D721Med (cell line): ENCODE measurements at regions not wholly inside any gene's neighbourhood (a gene's known extent, or its start where the extent isn't known, plus 50 kb on each side); places are given as distances from the start of the nearest gene placed in this dataset.
"Not testable (repeated sequence)": the region's sequence is repeated elsewhere in the genome, so short reads cannot be mapped to it uniquely, and the experiment has no call there.

ENCODE experiments used
- DNase-seq: peaks from one replicate; pipeline ENCODE4 v3.0.0; 2011; ENCODE audit warnings: low spot score; ENCODE audit not compliant: insufficient read length
- FAIRE-seq: peaks from 2 replicates; lab custom pipeline; 2011; peaks lifted over from hg19 to GRCh38; lab: Jason Lieb, UNC
- CTCF ChIP-seq: IDR thresholded peaks from 2 replicates; pipeline ENCODE4 v1.5.1; 2012; ENCODE audit warnings: mild to moderate bottlenecking, control low read depth; ENCODE audit not compliant: insufficient read depth; ENCODE audit errors: missing control alignments

- FAIRE-seq (no peak), DNase-seq (no peak)
- no peak for TF ChIP-seq CTCF
Observed at GRCh38 chr16:59459806-59460205, 725.7 kb upstream of the GOT2 start.

DNA sequence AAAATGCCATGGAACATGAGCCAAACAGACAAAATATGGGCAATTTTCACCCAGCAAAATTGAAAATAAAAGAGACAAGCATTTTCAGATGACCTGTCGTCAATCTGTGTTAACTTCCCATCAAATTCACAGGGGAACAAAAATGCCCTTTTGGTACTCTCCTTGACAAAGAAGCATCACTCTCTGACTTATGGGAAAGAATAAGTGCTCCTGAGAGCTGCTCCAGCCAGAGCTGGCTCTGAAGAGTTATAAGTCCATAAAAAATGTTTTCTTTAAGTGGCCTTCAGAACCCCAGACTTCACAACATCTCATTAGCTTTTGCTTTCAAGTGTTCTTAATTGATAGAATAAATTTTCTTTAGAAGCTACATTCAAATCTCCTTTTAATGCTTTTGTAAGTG is 721.4 kb upstream of the GOT2 start:
- FAIRE-seq (no peak), DNase-seq (no peak)
- TF ChIP-seq CTCF = no peak

- DNase-seq, FAIRE-seq: not testable (repeated sequence)
Observed at GRCh38 chr16:59450513-59450912, 716.4 kb upstream of the GOT2 start.

DNA sequence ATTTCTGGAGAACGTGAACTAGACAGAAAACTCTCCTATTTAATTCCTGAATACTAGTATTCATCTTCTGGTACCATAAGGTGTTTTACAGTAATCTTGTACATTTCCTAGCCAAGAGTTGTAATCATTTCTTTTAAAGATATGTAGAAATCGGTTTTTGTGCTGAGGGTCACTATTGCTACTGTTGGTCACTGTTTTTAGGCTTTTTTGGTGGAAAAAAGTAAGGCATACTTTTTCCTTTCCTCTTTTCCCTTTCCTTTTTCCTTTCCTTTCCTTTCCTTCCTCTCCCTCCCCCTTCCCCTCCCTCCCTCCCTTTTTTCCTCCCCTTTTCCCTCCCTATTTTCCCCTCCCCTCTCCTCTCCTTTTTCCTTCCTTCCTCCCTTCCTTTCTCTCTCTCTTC is 706.4 kb upstream of the GOT2 start:
- FAIRE-seq = no peak
- no peak for DNase-seq
- TF ChIP-seq CTCF = no peak

GRCh38 chr16:59432896-59433295 is 698.8 kb upstream of the GOT2 start:
- DNase-seq = no peak
- no peak for TF ChIP-seq CTCF
- FAIRE-seq = no peak

DNA sequence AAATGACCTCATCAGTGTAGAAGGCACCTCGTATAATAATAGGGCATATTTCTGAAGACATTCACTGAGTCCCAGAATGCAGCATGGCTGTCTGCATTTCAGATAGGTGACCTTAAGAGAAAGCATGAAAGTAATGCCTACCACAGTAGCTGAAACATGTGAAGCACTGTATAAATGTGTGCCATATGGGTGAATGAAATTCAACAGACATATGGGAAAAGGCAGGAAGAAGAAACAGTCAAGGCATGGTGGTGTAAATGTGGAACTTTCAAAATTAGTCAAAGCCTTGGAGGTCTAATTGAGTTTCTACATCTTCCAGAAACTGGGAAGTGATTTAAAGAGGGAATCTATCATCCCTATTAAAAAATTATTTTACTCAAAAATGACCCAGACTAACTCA is 698.2 kb upstream of the GOT2 start:
- FAIRE-seq = no peak
- no peak for TF ChIP-seq CTCF
- no peak for DNase-seq

DNA sequence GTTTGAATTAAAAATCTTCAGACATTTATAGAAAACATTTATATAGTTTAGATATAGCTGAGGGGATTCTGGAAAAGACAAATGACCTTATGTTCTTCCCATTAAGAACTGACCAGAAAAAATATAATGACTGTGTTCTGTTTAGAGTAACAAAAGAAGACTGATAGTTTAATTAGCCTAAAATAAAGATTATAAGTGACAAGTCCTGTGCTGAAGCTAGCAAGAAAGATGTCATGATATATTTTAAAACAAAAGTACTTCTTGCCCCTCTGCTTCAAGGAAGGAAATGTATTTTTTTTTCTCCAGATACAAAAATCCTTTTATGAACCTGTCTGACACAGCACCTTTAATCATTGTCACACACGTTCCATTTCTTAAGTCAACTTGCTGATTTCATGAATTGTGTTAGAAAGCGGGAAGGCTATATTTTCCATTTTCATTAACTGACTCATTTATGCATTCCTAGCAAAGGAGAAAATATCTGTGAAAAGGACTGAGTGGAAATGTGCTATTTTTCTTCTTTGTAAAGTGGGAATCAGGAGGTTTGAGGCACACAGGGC is 690.7 kb upstream of the GOT2 start:
- FAIRE-seq = no peak
- DNase-seq = no peak
- TF ChIP-seq CTCF = no peak
